GM13976 (cell line): ENCODE measurements at regions not wholly inside any gene's neighbourhood (a gene's known extent, or its start where the extent isn't known, plus 50 kb on each side); places are given as distances from the start of the nearest gene placed in this dataset.

ENCODE experiments used
- DNase-seq: peaks from one replicate; pipeline ENCODE4 v3.0.0; 2012; ENCODE audit warnings: low spot score
- CTCF ChIP-seq: IDR thresholded peaks from 2 replicates; pipeline ENCODE4 v1.5.1; 2012; ENCODE audit warnings: borderline replicate concordance, mild to moderate bottlenecking; ENCODE audit not compliant: insufficient read depth; ENCODE audit errors: extremely low read depth, missing control alignments, control extremely low read depth
- in situ Hi-C: fragments of 300-500 bp; cut with MboI; formaldehyde crosslinking; loops from one replicate; pipeline ENCODE4 v1.12.0; 2022; ENCODE audit warnings: low sequenced_read_pairs, mixed read lengths, inconsistent platforms; ENCODE audit not compliant: unreplicated experiment

- TF ChIP-seq CTCF, result no peak
- no peak for DNase-seq
- in situ Hi-C loops, result no loop called here
Measured at GRCh38 chr21:31409831-31410487, 65.9 kb upstream of the TIAM1 start.

- DNase-seq, result no peak
- TF ChIP-seq CTCF, result no peak
Measured at GRCh38 chr21:31408301-31409088, 64.4 kb upstream of the TIAM1 start.

GRCh38 chr21:31406510-31406909 lies 62.4 kb upstream of the TIAM1 start:
- TF ChIP-seq CTCF, result no peak
- no peak for DNase-seq
- in situ Hi-C loops, result no loop called here

More at GRCh38 chr21:31408301-31409088, 64.4 kb upstream of the TIAM1 start:
- in situ Hi-C loops, result no loop called here

- in situ Hi-C loops, result no loop called here
- TF ChIP-seq CTCF, result no peak
- no peak for DNase-seq
Measured at GRCh38 chr21:31405604-31406003, 61.5 kb upstream of the TIAM1 start.

- in situ Hi-C loops, result no loop called here
- TF ChIP-seq CTCF, result no peak
- DNase-seq, result no peak
Measured at GRCh38 chr21:31403596-31404333, 59.7 kb upstream of the TIAM1 start.

GRCh38 chr21:31399591-31399990 lies 55.5 kb upstream of the TIAM1 start:
- in situ Hi-C loops, result no loop called here
- TF ChIP-seq CTCF, result no peak
- no peak for DNase-seq
